SK-N-SH (cell line): ENCODE measurements at regions not wholly inside any gene's neighbourhood (a gene's known extent, or its start where the extent isn't known, plus 50 kb on each side); places are given as distances from the start of the nearest gene placed in this dataset.

Experiments used
- CTCF ChIA-PET: fragments of 300-600, 350-600 bp; formaldehyde crosslinking; extraction: SDS; loops from one replicate; lab custom pipeline; 2021; lab: Yijun Ruan, JAX
- POLR2A ChIA-PET: fragments of 350-600 bp; sonication (Branson Sonifier 250); formaldehyde crosslinking; extraction: SDS; loops from one replicate; lab custom pipeline; 2020; ENCODE audit warnings: antibody characterized with exemption, inconsistent platforms; lab: Yijun Ruan, JAX
- DNase-seq: peaks from one replicate; pipeline ENCODE4 v3.0.0; 2012
- H2AFZ ChIP-seq: fragments of 200-600 bp; sonication (generic); 2 replicates; pipeline ENCODE4 v1.8.1; 2016; ENCODE audit warnings: antibody characterized with exemption, mild to moderate bottlenecking, low read depth
- H3F3A ChIP-seq: fragments of 200-600 bp; sonication (generic); replicated peaks from 2 replicates; pipeline ENCODE3; 2016; ENCODE audit warnings: antibody characterized with exemption, mild to moderate bottlenecking; ENCODE audit not compliant: insufficient read depth
- H3K27ac ChIP-seq, 2 experiments: fragments of 200-500 bp in 1 of 2; fragments of 200-600 bp in 1 of 2; sonication (Bioruptor generic) in 1 of 2; sonication (generic), shearing (Covaris generic) in 1 of 2; 2 replicates each; pipeline versions ENCODE4 v1.5.1 to v1.6.1; 2014 to 2016; ENCODE audit warnings: low read depth in 2 of 2, inconsistent platforms in 1 of 2, low read length in 1 of 2, mild to moderate bottlenecking in 1 of 2, mixed read lengths in 1 of 2
- H3K27me3 ChIP-seq: fragments of 200-600 bp; sonication (generic), shearing (Covaris generic); 2 replicates; pipeline ENCODE4 v1.6.1; 2016; ENCODE audit warnings: mixed run types; ENCODE audit not compliant: insufficient read depth
- H3K36me3 ChIP-seq, 2 experiments: fragments of 200-500 bp in 1 of 2; fragments of 200-600 bp in 1 of 2; sonication (Bioruptor generic) in 1 of 2; sonication (generic) in 1 of 2; replicated peaks in 1 of 2; 2 replicates each; pipeline versions ENCODE3 to v1.5.1; 2014 to 2016; ENCODE audit warnings: low read length in 1 of 2, mild to moderate bottlenecking in 1 of 2; ENCODE audit not compliant: insufficient read depth in 2 of 2, control insufficient read depth in 1 of 2
- H3K4me1 ChIP-seq, 2 experiments: fragments of 200-500 bp in 1 of 2; fragments of 200-600 bp in 1 of 2; sonication (Bioruptor generic) in 1 of 2; sonication (generic), shearing (Covaris generic) in 1 of 2; 2 replicates each; pipeline versions ENCODE4 v1.5.1 to v1.6.1; 2014 to 2016; ENCODE audit warnings: low read depth in 1 of 2, low read length in 1 of 2, mixed run types in 1 of 2; ENCODE audit not compliant: insufficient read depth in 2 of 2, control insufficient read depth in 1 of 2
- H3K4me2 ChIP-seq: fragments of 200-600 bp; sonication (generic), shearing (Covaris generic); 2 replicates; pipeline ENCODE4 v1.6.1; 2017; ENCODE audit warnings: mixed run types
- H3K4me3 ChIP-seq, 2 experiments: fragments of 200-500 bp in 1 of 2; fragments of 200-600 bp in 1 of 2; sonication (Bioruptor generic) in 1 of 2; sonication (generic), shearing (Covaris generic) in 1 of 2; 2 replicates each; pipeline versions ENCODE4 v1.5.1 to v1.8.1; 2014 to 2016; ENCODE audit warnings: low read depth in 2 of 2, inconsistent platforms in 1 of 2, low read length in 1 of 2, mild to moderate bottlenecking in 1 of 2, mixed read lengths in 1 of 2, moderate library complexity in 1 of 2
- H3K79me2 ChIP-seq: fragments of 200-600 bp; sonication (generic); 2 replicates; pipeline ENCODE4 v1.8.1; 2017; ENCODE audit warnings: mild to moderate bottlenecking; ENCODE audit not compliant: insufficient read depth
- H3K9ac ChIP-seq: fragments of 200-600 bp; sonication (generic); 2 replicates; pipeline ENCODE4 v1.6.1; 2017; ENCODE audit warnings: mixed run types
- H3K9me2 ChIP-seq: fragments of 200-600 bp; sonication (generic); 2 replicates; pipeline ENCODE4 v1.6.1; 2017; ENCODE audit warnings: mixed run types
- H3K9me3 ChIP-seq: fragments of 200-600 bp; sonication (generic); 2 replicates; pipeline ENCODE4 v1.6.1; 2017; ENCODE audit warnings: mixed run types, mild to moderate bottlenecking, moderate library complexity
- H4K20me1 ChIP-seq: fragments of 200-600 bp; sonication (generic); 2 replicates; pipeline ENCODE4 v1.6.1; 2017; ENCODE audit warnings: mild to moderate bottlenecking, mixed run types; ENCODE audit not compliant: insufficient read depth
- CTCF ChIP-seq: fragments of 200-600 bp; sonication (generic); IDR thresholded peaks from 2 replicates; pipeline ENCODE4 v1.6.1; 2017; ENCODE audit warnings: antibody characterized with exemption, mild to moderate bottlenecking, moderate library complexity
- FOSL2 ChIP-seq: IDR thresholded peaks from 2 replicates; pipeline ENCODE4 v1.4.0; 2012; ENCODE audit warnings: low read depth, mild to moderate bottlenecking, moderate library complexity, borderline replicate concordance
- GABPA ChIP-seq: IDR thresholded peaks from 2 replicates; pipeline ENCODE4 v1.4.0; 2012; ENCODE audit warnings: low read depth, mild to moderate bottlenecking
- IRF3 ChIP-seq: fragments of 150-350 bp; IDR thresholded peaks from 2 replicates; pipeline ENCODE4 v1.6.1; 2016; ENCODE audit warnings: mild to moderate bottlenecking, low read depth, low read length
- JUND ChIP-seq: IDR thresholded peaks from 2 replicates; pipeline ENCODE4 v1.4.0; 2012
- MEF2A ChIP-seq: IDR thresholded peaks from 2 replicates; pipeline ENCODE4 v1.4.0; 2012; ENCODE audit warnings: low read depth, borderline replicate concordance
- NFIC ChIP-seq: IDR thresholded peaks from 2 replicates; pipeline ENCODE4 v1.4.0; 2012; ENCODE audit warnings: borderline replicate concordance
- RCOR1 ChIP-seq: fragments of 150-350 bp; IDR thresholded peaks from 2 replicates; pipeline ENCODE4 v1.6.1; 2017; ENCODE audit warnings: antibody characterized with exemption, low read length
- RFX5 ChIP-seq: IDR thresholded peaks from 2 replicates; pipeline ENCODE4 v1.6.1; 2012; ENCODE audit warnings: mild to moderate bottlenecking, improper control_type of control experiment, low read length
- SIN3A ChIP-seq: IDR thresholded peaks from 2 replicates; pipeline ENCODE4 v1.6.1; 2012; ENCODE audit warnings: low read depth, mild to moderate bottlenecking, low read length, moderate library complexity, borderline replicate concordance
- SMC3 ChIP-seq: IDR thresholded peaks from 2 replicates; pipeline ENCODE4 v1.6.1; 2012; ENCODE audit warnings: low read depth, low read length, improper control_type of control experiment
- TAF1 ChIP-seq: IDR thresholded peaks from 2 replicates; pipeline ENCODE4 v1.6.1; 2012; ENCODE audit warnings: low read depth, mild to moderate bottlenecking, low read length, moderate library complexity, borderline replicate concordance
- TEAD4 ChIP-seq: IDR thresholded peaks from 2 replicates; pipeline ENCODE4 v1.4.0; 2012; ENCODE audit warnings: mild to moderate bottlenecking, borderline replicate concordance; ENCODE audit not compliant: insufficient read depth
- YY1 ChIP-seq: IDR thresholded peaks from 2 replicates; pipeline ENCODE4 v1.4.0; 2012; ENCODE audit warnings: low read depth, mild to moderate bottlenecking
- WGBS: methylation state at CpG from one replicate; pipeline ENCODE4 v1.1.6; 2017; ENCODE audit warnings: low lambda C conversion rate; 5-methylcytosine and 5-hydroxymethylcytosine counted together
- TF ChIP-seq, protein P1 (sequence below): IDR thresholded peaks from 2 replicates; pipeline ENCODE4 v1.6.1; 2012; ENCODE audit warnings: mild to moderate bottlenecking, low read depth, low read length, moderate library complexity

DNA sequence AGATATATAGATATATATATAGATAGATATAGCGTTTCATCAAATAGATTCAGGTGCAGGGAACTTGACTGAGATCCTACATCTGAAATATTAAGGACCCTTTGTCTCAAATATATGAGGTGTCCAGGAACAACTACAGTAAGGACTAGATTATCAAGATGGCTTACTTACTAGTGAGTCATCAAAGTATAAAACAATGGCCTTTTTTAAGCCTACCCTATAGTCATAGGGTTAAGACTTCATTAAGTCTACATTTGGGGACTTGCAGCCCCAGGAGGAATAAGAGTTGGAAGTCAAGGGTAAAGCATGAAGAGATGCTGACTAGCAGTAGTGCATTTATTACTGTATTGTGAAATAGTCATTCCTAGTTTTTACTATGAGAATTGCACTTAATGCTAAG lies 1023.4 kb downstream of the CDH11 start:
- no peak for DNase-seq
- Histone ChIP-seq H3K4me3 (no peak overlapping the region), H3K4me2 (no peak overlapping the region), H3K79me2 (no peaks in the 10 kb centered on the region), H2AFZ (no peak overlapping the region), H3K4me1 (peaks cover 0 to 5% of the 10 kb centered on the region in 2 experiments; a peak in 2 of 4 replicates), H3K9ac (no peak overlapping the region), H4K20me1 (no peaks in the 10 kb centered on the region), H3K36me3 (no peaks in the 10 kb centered on the region), H3F3A (no peaks in the 10 kb centered on the region), H3K27me3 (no peaks in the 10 kb centered on the region), H3K9me2 (no peaks in the 10 kb centered on the region), H3K9me3 (no peaks in the 10 kb centered on the region), H3K27ac (no peak overlapping the region)
- WGBS: 83% methylated on average over 1 of the region's 1 CpG
- TF ChIP-seq YY1: no peak
- TF ChIP-seq MEF2A: no peak
- TF ChIP-seq IRF3: no peak
- TF ChIP-seq TAF1: no peak
- TF ChIP-seq, protein P1, sequence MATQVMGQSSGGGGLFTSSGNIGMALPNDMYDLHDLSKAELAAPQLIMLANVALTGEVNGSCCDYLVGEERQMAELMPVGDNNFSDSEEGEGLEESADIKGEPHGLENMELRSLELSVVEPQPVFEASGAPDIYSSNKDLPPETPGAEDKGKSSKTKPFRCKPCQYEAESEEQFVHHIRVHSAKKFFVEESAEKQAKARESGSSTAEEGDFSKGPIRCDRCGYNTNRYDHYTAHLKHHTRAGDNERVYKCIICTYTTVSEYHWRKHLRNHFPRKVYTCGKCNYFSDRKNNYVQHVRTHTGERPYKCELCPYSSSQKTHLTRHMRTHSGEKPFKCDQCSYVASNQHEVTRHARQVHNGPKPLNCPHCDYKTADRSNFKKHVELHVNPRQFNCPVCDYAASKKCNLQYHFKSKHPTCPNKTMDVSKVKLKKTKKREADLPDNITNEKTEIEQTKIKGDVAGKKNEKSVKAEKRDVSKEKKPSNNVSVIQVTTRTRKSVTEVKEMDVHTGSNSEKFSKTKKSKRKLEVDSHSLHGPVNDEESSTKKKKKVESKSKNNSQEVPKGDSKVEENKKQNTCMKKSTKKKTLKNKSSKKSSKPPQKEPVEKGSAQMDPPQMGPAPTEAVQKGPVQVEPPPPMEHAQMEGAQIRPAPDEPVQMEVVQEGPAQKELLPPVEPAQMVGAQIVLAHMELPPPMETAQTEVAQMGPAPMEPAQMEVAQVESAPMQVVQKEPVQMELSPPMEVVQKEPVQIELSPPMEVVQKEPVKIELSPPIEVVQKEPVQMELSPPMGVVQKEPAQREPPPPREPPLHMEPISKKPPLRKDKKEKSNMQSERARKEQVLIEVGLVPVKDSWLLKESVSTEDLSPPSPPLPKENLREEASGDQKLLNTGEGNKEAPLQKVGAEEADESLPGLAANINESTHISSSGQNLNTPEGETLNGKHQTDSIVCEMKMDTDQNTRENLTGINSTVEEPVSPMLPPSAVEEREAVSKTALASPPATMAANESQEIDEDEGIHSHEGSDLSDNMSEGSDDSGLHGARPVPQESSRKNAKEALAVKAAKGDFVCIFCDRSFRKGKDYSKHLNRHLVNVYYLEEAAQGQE: no peak
- no peak for TF ChIP-seq JUND
- no peak for TF ChIP-seq RFX5
- no peak for TF ChIP-seq CTCF
- no peak for TF ChIP-seq GABPA
- no peak for TF ChIP-seq SMC3
- TF ChIP-seq FOSL2: no peak
- no peak for TF ChIP-seq NFIC
- no peak for TF ChIP-seq SIN3A
- no peak for TF ChIP-seq TEAD4
- TF ChIP-seq RCOR1: no peak
- POLR2A ChIA-PET: no interaction called here
- CTCF ChIA-PET: no interaction called here
